OCI-LY7 (cell line): ENCODE measurements at regions not wholly inside any gene's neighbourhood (a gene's known extent, or its start where the extent isn't known, plus 50 kb on each side); places are given as distances from the start of the nearest gene placed in this dataset.

Experiments used
- BruUV-seq: library from RNA; stranded (reverse); fragments of 400-500 nt; replicated peaks from 2 replicates; lab custom pipeline; 2021; lab: Mats Ljungman, UMichigan
- CTCF ChIA-PET: fragments of 300-600 bp; sonication (Branson Sonifier 250); formaldehyde crosslinking; loops from one replicate; lab custom pipeline; 2022; ENCODE audit warnings: antibody characterized with exemption; ENCODE audit not compliant: unreplicated experiment; lab: Charles Lee
- POLR2A ChIA-PET: fragments of 300-600 bp; sonication (Branson Sonifier 250); formaldehyde crosslinking; loops from one replicate; lab custom pipeline; 2022; ENCODE audit warnings: antibody characterized with exemption; lab: Charles Lee
- DNase-seq: peaks from one replicate; pipeline ENCODE4 v3.0.0-alpha.2; 2015; ENCODE audit warnings: low spot score
- H2AFZ ChIP-seq: fragments of 200-600 bp; sonication (generic), shearing (Covaris generic); 2 replicates; pipeline ENCODE4 v1.6.1; 2014; ENCODE audit warnings: mild to moderate bottlenecking, antibody characterized with exemption, low read length, moderate library complexity
- H3K27ac ChIP-seq: fragments of 200-600 bp; sonication (generic); 2 replicates; pipeline ENCODE4 v1.5.1; 2014; ENCODE audit warnings: mixed run types, low read depth, mild to moderate bottlenecking, moderate library complexity, low read length, inconsistent platforms; ENCODE audit not compliant: poor library complexity, severe bottlenecking
- H3K36me3 ChIP-seq: fragments of 200-600 bp; sonication (generic); 2 replicates; pipeline ENCODE4 v1.6.1; 2014; ENCODE audit warnings: mild to moderate bottlenecking, antibody characterized with exemption, low read length, moderate library complexity, mixed read lengths; ENCODE audit not compliant: insufficient read depth
- H3K4me1 ChIP-seq: fragments of 200-600 bp; sonication (generic); 2 replicates; pipeline ENCODE4 v1.5.1; 2014; ENCODE audit warnings: mild to moderate bottlenecking, low read length; ENCODE audit not compliant: insufficient read depth, poor library complexity, severe bottlenecking
- H3K4me2 ChIP-seq: fragments of 200-600 bp; sonication (generic); 2 replicates; pipeline ENCODE4 v1.6.1; 2014; ENCODE audit warnings: mild to moderate bottlenecking, low read length
- H3K4me3 ChIP-seq: fragments of 200-600 bp; sonication (generic); 2 replicates; pipeline ENCODE4 v1.5.1; 2014; ENCODE audit warnings: mild to moderate bottlenecking, low read depth, low read length; ENCODE audit not compliant: poor library complexity, severe bottlenecking
- H3K79me2 ChIP-seq: fragments of 200-600 bp; sonication (generic); 2 replicates; pipeline ENCODE4 v1.6.1; 2016; ENCODE audit warnings: low read depth, mild to moderate bottlenecking, low read length, moderate library complexity, mixed read lengths; ENCODE audit not compliant: insufficient read depth
- H3K9me2 ChIP-seq: fragments of 200-600 bp; sonication (generic); 2 replicates; pipeline ENCODE4 v1.6.1; 2016; ENCODE audit warnings: mild to moderate bottlenecking, low read length, mixed read lengths; ENCODE audit not compliant: insufficient read depth
- H3K9me3 ChIP-seq: fragments of 200-600 bp; sonication (generic); 2 replicates; pipeline ENCODE4 v1.6.1; 2014; ENCODE audit warnings: mild to moderate bottlenecking, mixed run types, low read length, mixed read lengths
- H4K20me1 ChIP-seq: fragments of 200-600 bp; sonication (generic); 2 replicates; pipeline ENCODE4 v1.6.1; 2014; ENCODE audit warnings: mild to moderate bottlenecking, antibody characterized with exemption, low read length, moderate library complexity, mixed read lengths; ENCODE audit not compliant: insufficient read depth
- EZH2phosphoT487 ChIP-seq: fragments of 200-600 bp; sonication (generic); IDR thresholded peaks from 2 replicates; pipeline ENCODE4 v1.6.1; 2018; ENCODE audit warnings: low read depth, borderline replicate concordance, mild to moderate bottlenecking, mixed run types, antibody characterized with exemption, low read length, moderate library complexity, mixed read lengths
- intact Hi-C: fragments of 100-400 bp; cut with micrococcal nuclease; formaldehyde crosslinking; loops from one replicate; pipeline ENCODE4 v1.10.0; 2022; ENCODE audit not compliant: unreplicated experiment
- TF ChIP-seq, protein P1 (sequence below): fragments of 200-600 bp; sonication (generic); conservative IDR thresholded peaks from 2 replicates; pipeline ENCODE4 v1.5.1; 2014; ENCODE audit warnings: mild to moderate bottlenecking, antibody characterized with exemption, low read length, moderate library complexity, mixed read lengths

DNA sequence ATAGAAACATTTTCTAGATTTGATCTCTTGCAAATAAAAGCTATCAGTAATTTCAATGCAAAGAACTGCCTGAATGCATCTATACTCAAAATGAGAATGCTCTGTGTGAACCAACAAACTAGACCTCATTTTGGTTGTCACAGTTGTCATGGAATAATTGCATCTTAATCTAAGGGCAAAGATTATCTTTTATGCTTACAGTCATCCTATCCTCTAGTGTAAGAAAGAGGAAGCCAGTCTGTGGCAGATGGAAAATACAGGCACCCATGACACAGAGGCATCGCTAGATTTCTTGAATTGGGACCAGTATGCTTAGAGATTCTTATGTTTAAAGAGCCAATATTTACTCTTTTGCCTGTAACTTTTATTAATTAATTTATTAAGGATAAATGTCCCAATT is 95.0 kb downstream of the MACIR start:
- Histone ChIP-seq H3K9me3 (no peaks in the 10 kb centered on the region), H3K36me3 (no peaks in the 10 kb centered on the region), H3K4me1 (no peaks in the 10 kb centered on the region), H3K27ac (no peak overlapping the region), H3K4me2 (no peak overlapping the region), H3K79me2 (no peaks in the 10 kb centered on the region), H4K20me1 (no peaks in the 10 kb centered on the region), H3K9me2 (no peaks in the 10 kb centered on the region), H3K4me3 (no peak overlapping the region), H2AFZ (no peak overlapping the region)
- intact Hi-C loops: no loop called here
- ChIA-PET POLR2A (no interaction called here), CTCF (no interaction called here)
- TF ChIP-seq, protein P1, sequence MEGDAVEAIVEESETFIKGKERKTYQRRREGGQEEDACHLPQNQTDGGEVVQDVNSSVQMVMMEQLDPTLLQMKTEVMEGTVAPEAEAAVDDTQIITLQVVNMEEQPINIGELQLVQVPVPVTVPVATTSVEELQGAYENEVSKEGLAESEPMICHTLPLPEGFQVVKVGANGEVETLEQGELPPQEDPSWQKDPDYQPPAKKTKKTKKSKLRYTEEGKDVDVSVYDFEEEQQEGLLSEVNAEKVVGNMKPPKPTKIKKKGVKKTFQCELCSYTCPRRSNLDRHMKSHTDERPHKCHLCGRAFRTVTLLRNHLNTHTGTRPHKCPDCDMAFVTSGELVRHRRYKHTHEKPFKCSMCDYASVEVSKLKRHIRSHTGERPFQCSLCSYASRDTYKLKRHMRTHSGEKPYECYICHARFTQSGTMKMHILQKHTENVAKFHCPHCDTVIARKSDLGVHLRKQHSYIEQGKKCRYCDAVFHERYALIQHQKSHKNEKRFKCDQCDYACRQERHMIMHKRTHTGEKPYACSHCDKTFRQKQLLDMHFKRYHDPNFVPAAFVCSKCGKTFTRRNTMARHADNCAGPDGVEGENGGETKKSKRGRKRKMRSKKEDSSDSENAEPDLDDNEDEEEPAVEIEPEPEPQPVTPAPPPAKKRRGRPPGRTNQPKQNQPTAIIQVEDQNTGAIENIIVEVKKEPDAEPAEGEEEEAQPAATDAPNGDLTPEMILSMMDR: no peak
- no peak for TF ChIP-seq EZH2phosphoT487
- BruUV-seq: no TSS peak
- DNase-seq: no peak

DNA sequence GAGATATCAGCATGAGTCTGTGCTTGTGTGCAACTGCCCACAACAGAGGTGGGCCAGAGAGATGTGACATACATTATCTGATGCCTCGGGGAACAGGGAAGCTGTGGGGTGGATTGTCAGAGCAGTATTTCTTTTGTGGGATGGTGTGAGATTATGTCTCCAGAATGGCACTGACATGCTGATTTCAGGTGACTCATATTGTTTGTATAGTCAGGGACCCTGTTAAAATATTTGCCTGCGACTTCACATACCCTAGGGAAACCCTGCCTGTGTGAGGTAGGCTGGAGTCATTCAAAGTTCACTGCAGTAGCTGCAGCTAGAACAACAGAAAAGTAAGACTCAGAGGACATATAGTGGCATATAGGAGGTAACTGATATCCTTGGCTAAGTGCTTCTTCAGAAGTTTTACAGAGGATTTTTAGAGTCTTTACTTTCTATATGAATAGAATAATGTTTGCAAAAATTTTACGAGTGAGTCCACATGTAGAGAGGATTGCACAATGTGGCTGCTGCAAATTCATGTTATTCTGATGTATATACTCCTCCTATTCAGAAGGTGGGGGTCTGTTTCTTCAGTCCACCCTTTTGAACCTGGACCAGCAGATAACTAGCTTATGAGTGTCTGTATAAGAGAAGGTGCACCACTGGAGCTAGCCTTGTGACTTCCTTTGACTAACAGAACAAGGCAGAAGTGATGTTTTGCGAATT is 89.3 kb downstream of the MACIR start:
- H3K36me3 ChIP-seq: no peaks in the 10 kb centered on the region
- CTCF ChIA-PET: no interaction called here
- intact Hi-C loops: no loop called here
- no peaks in the 10 kb centered on the region for H3K9me2 ChIP-seq
- no peaks in the 10 kb centered on the region for H3K4me1 ChIP-seq
- H2AFZ ChIP-seq: no peak overlapping the region
- no peak for TF ChIP-seq EZH2phosphoT487
- TF ChIP-seq, protein P1: no peak
- no peak overlapping the region for H3K4me3 ChIP-seq
- BruUV-seq: no TSS peak
- POLR2A ChIA-PET: no interaction called here
- no peaks in the 10 kb centered on the region for H3K79me2 ChIP-seq
- H3K4me2 ChIP-seq: no peak overlapping the region
- no peaks in the 10 kb centered on the region for H3K9me3 ChIP-seq
- H4K20me1 ChIP-seq: no peaks in the 10 kb centered on the region
- H3K27ac ChIP-seq: no peak overlapping the region
- DNase-seq: no peak

- Histone ChIP-seq H3K4me1 (no peaks in the 10 kb centered on the region), H3K36me3 (no peaks in the 10 kb centered on the region), H3K27ac (no peak overlapping the region), H2AFZ (no peak overlapping the region), H3K9me3 (no peaks in the 10 kb centered on the region), H3K4me2 (no peak overlapping the region), H3K4me3 (no peak overlapping the region), H3K9me2 (no peaks in the 10 kb centered on the region), H4K20me1 (no peaks in the 10 kb centered on the region), H3K79me2 (no peaks in the 10 kb centered on the region)
- no peak for DNase-seq
- TF ChIP-seq, protein P1: no peak
- TF ChIP-seq EZH2phosphoT487: no peak
- ChIA-PET POLR2A (no interaction called here), CTCF (no interaction called here)
- no TSS peak for BruUV-seq
- intact Hi-C loops: no loop called here
Measured at GRCh38 chr5:103346162-103346748, 87.7 kb downstream of the MACIR start.
